ENCODE measurements at regions not wholly inside any gene's neighbourhood (a gene's known extent, or its start where the extent isn't known, plus 50 kb on each side); places are given as distances from the start of the nearest gene placed in this dataset.
"Not testable (repeated sequence)": the region's sequence is repeated elsewhere in the genome, so short reads cannot be mapped to it uniquely, and the experiment has no call there.

DNA sequence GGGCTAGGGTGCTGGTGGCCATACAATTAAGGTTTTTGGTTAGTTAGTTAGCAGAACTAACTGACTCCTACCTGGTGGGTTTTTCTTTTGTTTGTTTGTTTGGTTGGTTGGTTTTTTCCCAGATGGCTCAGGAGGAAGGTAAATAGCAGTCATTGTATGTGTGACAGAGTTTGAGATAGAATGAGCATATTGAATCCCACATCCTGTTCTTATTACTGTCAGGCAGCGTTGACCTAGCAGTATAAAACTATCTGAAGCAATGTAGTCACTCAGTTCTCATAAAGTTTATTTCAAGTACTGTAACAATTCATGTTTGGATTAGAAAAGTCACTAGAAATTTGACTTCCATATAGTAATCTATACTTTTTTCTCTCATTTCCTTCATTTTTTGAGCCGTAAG is 113.5 kb upstream of the NBPF19 start:
- H3K9ac ChIP-seq (ENCODE audit: low read length in 3 of 3); H3K27ac ChIP-seq (ENCODE audit: low read depth in 2 of 2, low read length in 2 of 2); FAIRE-seq; H3K9me3 ChIP-seq (ENCODE audit: control insufficient read depth in 2 of 3, insufficient read depth in 1 of 3, low read length in 3 of 3); DNase-seq; intact Hi-C loops (cut with DNase I); H3K36me3 ChIP-seq (ENCODE audit: control insufficient read depth in 2 of 3, insufficient read depth in 3 of 3, low read length in 3 of 3); H3K27me3 ChIP-seq (ENCODE audit: control insufficient read depth, insufficient read depth, low read length); H3K4me3 ChIP-seq (ENCODE audit: low read length in 3 of 3); H3K4me1 ChIP-seq (ENCODE audit: control insufficient read depth in 2 of 3, insufficient read depth in 2 of 3, low read depth in 1 of 3, low read length in 3 of 3): not testable (repeated sequence)

DNA sequence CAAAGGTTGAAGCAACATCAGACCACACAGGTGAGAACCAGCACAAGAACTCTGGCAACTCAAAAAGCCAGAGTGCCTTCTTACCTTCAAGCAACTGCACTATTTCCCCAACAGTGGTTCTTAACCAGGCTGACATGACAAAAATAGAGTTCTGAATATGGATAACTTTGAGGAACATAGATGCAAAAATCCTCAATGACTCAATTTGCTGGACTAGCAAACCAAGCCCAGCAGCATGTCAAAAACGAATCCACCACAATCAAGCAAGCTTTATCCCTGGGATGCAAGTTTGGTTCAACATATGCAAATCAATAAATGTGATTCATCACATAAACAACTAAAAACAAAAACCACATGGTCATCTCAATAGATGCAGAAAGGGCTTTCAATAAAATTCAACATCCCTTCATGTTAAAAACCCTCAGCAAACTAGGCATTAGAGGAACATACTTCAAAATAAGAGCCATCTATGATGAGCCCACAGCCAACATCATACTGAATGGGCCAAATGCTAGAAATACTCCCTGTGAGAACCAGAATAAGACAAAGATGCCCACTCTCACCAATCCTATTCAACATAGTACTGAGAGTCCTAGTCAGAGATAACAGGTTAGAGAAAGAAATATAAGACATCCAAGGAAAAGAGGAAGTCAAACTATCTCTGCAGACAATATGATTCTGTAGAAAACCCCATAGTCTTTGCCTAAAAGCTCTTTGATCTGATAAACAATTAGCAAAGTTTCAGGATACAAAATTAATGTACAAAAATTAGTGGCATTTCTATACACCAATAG is 110.5 kb upstream of the NBPF19 start:
- DNase-seq; H3K9ac ChIP-seq (ENCODE audit: low read length in 3 of 3); H3K36me3 ChIP-seq (ENCODE audit: control insufficient read depth in 2 of 3, insufficient read depth in 3 of 3, low read length in 3 of 3); intact Hi-C loops (cut with DNase I); H3K27me3 ChIP-seq (ENCODE audit: control insufficient read depth, insufficient read depth, low read length); H3K27ac ChIP-seq (ENCODE audit: low read depth in 2 of 2, low read length in 2 of 2); H3K9me3 ChIP-seq (ENCODE audit: control insufficient read depth in 2 of 3, insufficient read depth in 1 of 3, low read length in 3 of 3); H3K4me3 ChIP-seq (ENCODE audit: low read length in 3 of 3); FAIRE-seq; H3K4me1 ChIP-seq (ENCODE audit: control insufficient read depth in 2 of 3, insufficient read depth in 2 of 3, low read depth in 1 of 3, low read length in 3 of 3): not testable (repeated sequence)

DNA sequence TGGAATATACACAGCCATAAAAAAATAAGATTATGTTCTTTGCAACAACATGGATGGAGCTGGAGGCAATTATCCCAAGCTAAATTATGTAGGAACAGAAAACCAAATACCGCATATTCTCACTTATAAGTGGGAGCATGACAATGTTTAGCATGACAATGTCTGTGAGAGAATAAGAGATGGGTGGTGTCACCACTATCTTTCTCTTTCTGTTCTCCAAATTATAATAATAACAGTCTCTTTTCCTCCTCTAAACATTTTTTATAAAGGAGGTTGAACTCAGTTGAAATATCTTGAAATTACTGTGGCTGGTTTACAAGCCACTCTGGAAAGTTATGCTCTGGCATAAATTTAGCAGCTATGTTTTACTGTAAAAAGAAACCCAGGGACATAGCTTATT is 108.4 kb upstream of the NBPF19 start:
- H3K9me3 ChIP-seq (ENCODE audit: control insufficient read depth in 2 of 3, insufficient read depth in 1 of 3, low read length in 3 of 3); H3K9ac ChIP-seq (ENCODE audit: low read length in 3 of 3); H3K27ac ChIP-seq (ENCODE audit: low read depth in 2 of 2, low read length in 2 of 2); FAIRE-seq; H3K4me1 ChIP-seq (ENCODE audit: control insufficient read depth in 2 of 3, insufficient read depth in 2 of 3, low read depth in 1 of 3, low read length in 3 of 3); H3K4me3 ChIP-seq (ENCODE audit: low read length in 3 of 3); intact Hi-C loops (cut with DNase I); H3K27me3 ChIP-seq (ENCODE audit: control insufficient read depth, insufficient read depth, low read length); H3K36me3 ChIP-seq (ENCODE audit: control insufficient read depth in 2 of 3, insufficient read depth in 3 of 3, low read length in 3 of 3); DNase-seq: not testable (repeated sequence)

DNA sequence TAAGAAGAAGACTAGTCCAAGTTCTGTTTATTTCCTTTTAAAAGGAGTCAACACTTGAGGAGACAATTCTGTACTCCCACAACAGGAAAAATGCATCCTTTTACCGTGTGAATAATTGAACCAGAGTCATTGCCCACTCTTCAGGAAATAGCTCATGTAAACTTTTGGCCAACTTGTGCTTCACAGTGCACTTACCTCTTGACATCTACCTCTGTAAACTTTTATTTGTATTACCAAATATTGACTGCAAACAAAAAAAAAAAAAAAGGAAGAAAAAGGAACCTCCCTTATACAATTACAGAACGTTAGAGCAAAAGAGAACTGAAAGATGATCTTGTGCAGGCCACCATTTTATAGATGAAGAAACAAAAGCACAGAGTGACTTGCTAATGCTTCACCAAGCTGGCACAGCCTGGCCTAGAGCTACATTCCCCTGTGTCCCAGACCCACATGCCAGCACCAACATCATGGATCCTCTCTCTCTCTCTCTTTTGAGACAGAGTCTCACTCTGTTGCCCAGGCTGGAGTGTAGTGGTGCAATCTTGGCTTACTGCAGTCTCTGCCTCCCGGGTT is 107.3 kb upstream of the NBPF19 start:
- H3K36me3 ChIP-seq (ENCODE audit: control insufficient read depth in 2 of 3, insufficient read depth in 3 of 3, low read length in 3 of 3); H3K4me3 ChIP-seq (ENCODE audit: low read length in 3 of 3); intact Hi-C loops (cut with DNase I); H3K9me3 ChIP-seq (ENCODE audit: control insufficient read depth in 2 of 3, insufficient read depth in 1 of 3, low read length in 3 of 3); H3K4me1 ChIP-seq (ENCODE audit: control insufficient read depth in 2 of 3, insufficient read depth in 2 of 3, low read depth in 1 of 3, low read length in 3 of 3); DNase-seq; H3K9ac ChIP-seq (ENCODE audit: low read length in 3 of 3); H3K27ac ChIP-seq (ENCODE audit: low read depth in 2 of 2, low read length in 2 of 2); FAIRE-seq; H3K27me3 ChIP-seq (ENCODE audit: control insufficient read depth, insufficient read depth, low read length): not testable (repeated sequence)

DNA sequence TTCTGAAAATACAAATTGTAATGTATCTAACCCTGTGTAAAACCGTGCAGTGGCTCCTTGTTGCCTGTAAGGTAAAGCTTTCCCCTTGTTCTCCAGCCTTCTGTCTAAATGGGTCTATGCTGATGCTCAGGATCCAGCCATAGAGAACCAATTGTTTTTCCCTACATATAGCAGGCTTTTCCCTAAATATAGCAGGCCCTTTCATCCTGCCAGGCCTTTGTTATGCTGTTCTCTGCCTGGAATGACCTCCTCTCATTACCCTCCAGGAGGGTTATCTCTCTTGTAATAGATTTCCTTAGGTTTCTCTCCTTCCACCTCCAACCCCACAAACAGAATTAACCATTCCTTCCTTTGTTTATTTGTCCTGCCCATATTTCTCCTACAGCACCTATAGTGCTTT is 106.5 kb upstream of the NBPF19 start:
- H3K4me3 ChIP-seq (ENCODE audit: low read length in 3 of 3); H3K4me1 ChIP-seq (ENCODE audit: control insufficient read depth in 2 of 3, insufficient read depth in 2 of 3, low read depth in 1 of 3, low read length in 3 of 3); intact Hi-C loops (cut with DNase I); DNase-seq; H3K27ac ChIP-seq (ENCODE audit: low read depth in 2 of 2, low read length in 2 of 2); H3K27me3 ChIP-seq (ENCODE audit: control insufficient read depth, insufficient read depth, low read length); H3K36me3 ChIP-seq (ENCODE audit: control insufficient read depth in 2 of 3, insufficient read depth in 3 of 3, low read length in 3 of 3); H3K9ac ChIP-seq (ENCODE audit: low read length in 3 of 3); H3K9me3 ChIP-seq (ENCODE audit: control insufficient read depth in 2 of 3, insufficient read depth in 1 of 3, low read length in 3 of 3); FAIRE-seq: not testable (repeated sequence)

DNA sequence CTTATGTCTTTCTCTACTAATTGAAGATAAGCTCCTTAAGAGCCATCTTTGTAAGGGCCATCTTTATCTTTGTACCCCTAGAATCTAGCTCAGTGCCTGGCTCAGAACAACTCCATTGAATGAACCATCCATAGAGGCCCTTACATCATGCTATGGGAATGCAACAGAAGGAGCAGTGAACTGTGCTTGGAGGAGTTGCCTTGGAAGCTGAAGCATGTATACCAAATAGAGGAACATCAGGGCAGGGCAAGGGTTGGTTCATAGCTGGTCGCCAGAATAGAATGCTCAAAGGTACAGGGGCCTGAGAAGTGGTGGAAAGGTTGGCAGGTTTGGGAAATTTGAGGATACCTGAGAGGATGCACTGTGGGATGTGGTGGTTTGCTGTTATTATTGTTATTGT is 105.8 kb upstream of the NBPF19 start:
- H3K9me3 ChIP-seq (ENCODE audit: control insufficient read depth in 2 of 3, insufficient read depth in 1 of 3, low read length in 3 of 3); FAIRE-seq; intact Hi-C loops (cut with DNase I); H3K36me3 ChIP-seq (ENCODE audit: control insufficient read depth in 2 of 3, insufficient read depth in 3 of 3, low read length in 3 of 3); DNase-seq; H3K27ac ChIP-seq (ENCODE audit: low read depth in 2 of 2, low read length in 2 of 2); H3K27me3 ChIP-seq (ENCODE audit: control insufficient read depth, insufficient read depth, low read length); H3K4me3 ChIP-seq (ENCODE audit: low read length in 3 of 3); H3K4me1 ChIP-seq (ENCODE audit: control insufficient read depth in 2 of 3, insufficient read depth in 2 of 3, low read depth in 1 of 3, low read length in 3 of 3); H3K9ac ChIP-seq (ENCODE audit: low read length in 3 of 3): not testable (repeated sequence)

DNA sequence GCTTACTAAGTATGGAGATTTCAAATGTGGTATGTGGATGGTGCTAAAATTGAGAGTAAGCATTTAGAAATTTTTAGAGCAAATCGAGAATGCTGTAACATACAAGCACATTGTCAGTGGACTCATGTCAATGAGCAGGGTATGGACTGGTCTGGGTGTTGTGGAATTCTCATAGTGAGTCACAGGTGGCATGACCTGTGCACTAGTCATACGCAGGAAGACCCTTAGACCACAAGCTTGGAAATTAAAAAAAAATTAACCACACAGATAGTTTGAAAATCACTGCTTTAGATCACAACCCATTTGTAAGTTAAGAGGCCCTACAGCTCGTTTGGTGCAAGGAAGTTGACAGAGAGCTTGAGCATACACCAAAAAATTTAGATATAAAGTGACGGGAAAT is 102.9 kb upstream of the NBPF19 start:
- H3K36me3 ChIP-seq (ENCODE audit: control insufficient read depth in 2 of 3, insufficient read depth in 3 of 3, low read length in 3 of 3); DNase-seq; H3K27ac ChIP-seq (ENCODE audit: low read depth in 2 of 2, low read length in 2 of 2); H3K4me1 ChIP-seq (ENCODE audit: control insufficient read depth in 2 of 3, insufficient read depth in 2 of 3, low read depth in 1 of 3, low read length in 3 of 3); intact Hi-C loops (cut with DNase I); H3K4me3 ChIP-seq (ENCODE audit: low read length in 3 of 3); H3K27me3 ChIP-seq (ENCODE audit: control insufficient read depth, insufficient read depth, low read length); FAIRE-seq; H3K9me3 ChIP-seq (ENCODE audit: control insufficient read depth in 2 of 3, insufficient read depth in 1 of 3, low read length in 3 of 3); H3K9ac ChIP-seq (ENCODE audit: low read length in 3 of 3): not testable (repeated sequence)

DNA sequence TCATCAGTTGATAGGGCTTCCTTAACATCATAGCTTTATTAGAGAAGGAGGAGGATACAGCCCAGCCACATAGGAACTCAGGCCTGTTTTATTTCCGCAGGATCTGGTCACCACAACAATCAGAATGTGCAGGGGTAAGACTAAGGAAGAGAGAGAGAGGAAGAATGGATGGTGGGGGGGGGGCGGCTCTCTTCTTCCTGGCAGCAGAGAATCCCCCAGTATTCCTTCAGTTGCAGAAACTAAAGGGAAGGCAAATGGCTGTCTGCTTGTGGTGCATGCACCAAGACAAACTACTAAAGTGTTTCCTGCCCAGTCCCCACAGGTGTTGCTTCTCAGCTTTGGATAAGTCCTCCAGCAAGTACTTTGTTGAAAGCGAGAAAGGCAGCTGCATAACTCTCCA is 96.4 kb upstream of the NBPF19 start:
- H3K9me3 ChIP-seq (ENCODE audit: control insufficient read depth in 2 of 3, insufficient read depth in 1 of 3, low read length in 3 of 3); H3K4me3 ChIP-seq (ENCODE audit: low read length in 3 of 3); H3K9ac ChIP-seq (ENCODE audit: low read length in 3 of 3); H3K27me3 ChIP-seq (ENCODE audit: control insufficient read depth, insufficient read depth, low read length); FAIRE-seq; H3K36me3 ChIP-seq (ENCODE audit: control insufficient read depth in 2 of 3, insufficient read depth in 3 of 3, low read length in 3 of 3); H3K4me1 ChIP-seq (ENCODE audit: control insufficient read depth in 2 of 3, insufficient read depth in 2 of 3, low read depth in 1 of 3, low read length in 3 of 3); intact Hi-C loops (cut with DNase I); H3K27ac ChIP-seq (ENCODE audit: low read depth in 2 of 2, low read length in 2 of 2): not testable (repeated sequence)
- peak in 1 of 5 donors; percentile 0 for DNase-seq
